ENCODE measurements at regions not wholly inside any gene's neighbourhood (a gene's known extent, or its start where the extent isn't known, plus 50 kb on each side); places are given as distances from the start of the nearest gene placed in this dataset.
A peak's percentile ranks its signal among the peaks of the same experiment; 100 is the strongest.

GRCh38 chr5:111645303-111645838 is 111.6 kb downstream of the NREP start:
- Histone ChIP-seq H3K4me1 (replicated peaks in 1 of 2) (no peaks in the 10 kb centered on the region), H3K27me3 (no peaks in the 10 kb centered on the region), H3K4me3 (no peak overlapping the region), H3K9me3 (replicated peaks in 1 of 3) (no peaks in the 10 kb centered on the region), H3K27ac (no peak overlapping the region), H3K36me3 (replicated peaks in 1 of 2) (no peaks in the 10 kb centered on the region)
- intact Hi-C loops (cut with DNase I), result no loop called here
- peak in 2 of 7 donors; percentile 13 to 20 for DNase-seq
- TF ChIP-seq POLR2A (IDR thresholded peaks at IDR 0.05) (no peak), CTCF (IDR thresholded peaks at IDR 0.05) (no peak)
- 59 to 68% (median 64%) methylated on average over 6 of the region's 6 CpGs for WGBS, 4 donors

GRCh38 chr5:111643499-111643898 is 113.5 kb downstream of the NREP start:
- WGBS, 4 donors, result 85 to 95% (median 90%) methylated on average over 2 of the region's 2 CpGs
- H3K36me3 ChIP-seq (replicated peaks in 1 of 2), result no peaks in the 10 kb centered on the region

GRCh38 chr5:111641533-111642233 is 115.3 kb downstream of the NREP start:
- DNase-seq, result no peak
- Histone ChIP-seq H3K27ac (no peak overlapping the region), H3K36me3 (replicated peaks in 1 of 2) (no peaks in the 10 kb centered on the region), H3K4me3 (no peak overlapping the region), H3K9me3 (replicated peaks in 1 of 3) (no peaks in the 10 kb centered on the region), H3K4me1 (replicated peaks in 1 of 2) (no peaks in the 10 kb centered on the region), H3K27me3 (no peaks in the 10 kb centered on the region)
- TF ChIP-seq CTCF (IDR thresholded peaks at IDR 0.05), result no peak
- TF ChIP-seq POLR2A (IDR thresholded peaks at IDR 0.05), result no peak
- WGBS, 4 donors, result 50 to 65% (median 60%) methylated on average over 4 of the region's 4 CpGs
- intact Hi-C loops (cut with DNase I), result no loop called here

More at GRCh38 chr5:111643499-111643898, 113.5 kb downstream of the NREP start:
- no peak for TF ChIP-seq POLR2A (IDR thresholded peaks at IDR 0.05)
- no peak for TF ChIP-seq CTCF (IDR thresholded peaks at IDR 0.05)
- H3K9me3 ChIP-seq (replicated peaks in 1 of 3), result no peaks in the 10 kb centered on the region
- no peaks in the 10 kb centered on the region for H3K27me3 ChIP-seq
- H3K4me1 ChIP-seq (replicated peaks in 1 of 2), result no peaks in the 10 kb centered on the region
- H3K27ac ChIP-seq, result no peak overlapping the region
- intact Hi-C loops (cut with DNase I), result no loop called here
- no peak overlapping the region for H3K4me3 ChIP-seq
- DNase-seq, result no peak

- H3K27ac ChIP-seq, result no peak overlapping the region
- H3K36me3 ChIP-seq (replicated peaks in 1 of 2), result no peaks in the 10 kb centered on the region
- WGBS, 4 donors, result 58 to 72% (median 67%) methylated on average over 2 of the region's 2 CpGs
- TF ChIP-seq POLR2A (IDR thresholded peaks at IDR 0.05), result no peak
- TF ChIP-seq CTCF (IDR thresholded peaks at IDR 0.05), result no peak
- no peaks in the 10 kb centered on the region for H3K4me1 ChIP-seq (replicated peaks in 1 of 2)
- H3K4me3 ChIP-seq, result no peak overlapping the region
- DNase-seq, result no peak
- intact Hi-C loops (cut with DNase I), result no loop called here
- H3K9me3 ChIP-seq (replicated peaks in 1 of 3), result no peaks in the 10 kb centered on the region
- no peaks in the 10 kb centered on the region for H3K27me3 ChIP-seq
Observed at GRCh38 chr5:111639912-111640311, 117.1 kb downstream of the NREP start.
